Loucy (cell line): ENCODE measurements at regions not wholly inside any gene's neighbourhood (a gene's known extent, or its start where the extent isn't known, plus 50 kb on each side); places are given as distances from the start of the nearest gene placed in this dataset.

Experiments
- EZH2phosphoT487 ChIP-seq: fragments of 200-600 bp; IDR thresholded peaks from 2 replicates; pipeline ENCODE4 v1.6.1; 2018; ENCODE audit warnings: antibody characterized with exemption, mild to moderate bottlenecking, moderate library complexity, borderline replicate concordance
- TF ChIP-seq, protein P1 (sequence below): fragments of 200-600 bp; sonication (generic); conservative IDR thresholded peaks from 2 replicates; pipeline ENCODE4 v1.5.1; 2014; ENCODE audit warnings: mild to moderate bottlenecking, antibody characterized with exemption, low read length

DNA sequence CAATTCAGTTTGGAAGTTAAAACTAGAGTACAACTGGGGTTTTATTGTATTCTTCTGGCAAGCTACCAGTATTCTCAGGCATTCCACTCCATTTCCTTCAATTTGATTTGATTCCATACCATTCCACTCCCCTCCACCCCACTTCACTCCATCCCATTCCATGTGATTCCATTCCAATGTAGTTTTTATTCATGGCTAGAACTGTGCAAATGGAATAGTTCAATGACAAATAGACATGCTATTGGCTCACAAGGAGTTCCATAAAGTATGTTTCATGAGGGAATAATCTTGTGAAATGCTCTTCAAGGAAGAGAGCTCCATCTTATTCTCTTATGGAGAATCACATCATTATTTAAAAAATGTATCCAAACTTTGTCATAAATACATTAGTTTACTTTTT, 285.0 kb upstream of the BMP2 start:
- TF ChIP-seq, protein P1, sequence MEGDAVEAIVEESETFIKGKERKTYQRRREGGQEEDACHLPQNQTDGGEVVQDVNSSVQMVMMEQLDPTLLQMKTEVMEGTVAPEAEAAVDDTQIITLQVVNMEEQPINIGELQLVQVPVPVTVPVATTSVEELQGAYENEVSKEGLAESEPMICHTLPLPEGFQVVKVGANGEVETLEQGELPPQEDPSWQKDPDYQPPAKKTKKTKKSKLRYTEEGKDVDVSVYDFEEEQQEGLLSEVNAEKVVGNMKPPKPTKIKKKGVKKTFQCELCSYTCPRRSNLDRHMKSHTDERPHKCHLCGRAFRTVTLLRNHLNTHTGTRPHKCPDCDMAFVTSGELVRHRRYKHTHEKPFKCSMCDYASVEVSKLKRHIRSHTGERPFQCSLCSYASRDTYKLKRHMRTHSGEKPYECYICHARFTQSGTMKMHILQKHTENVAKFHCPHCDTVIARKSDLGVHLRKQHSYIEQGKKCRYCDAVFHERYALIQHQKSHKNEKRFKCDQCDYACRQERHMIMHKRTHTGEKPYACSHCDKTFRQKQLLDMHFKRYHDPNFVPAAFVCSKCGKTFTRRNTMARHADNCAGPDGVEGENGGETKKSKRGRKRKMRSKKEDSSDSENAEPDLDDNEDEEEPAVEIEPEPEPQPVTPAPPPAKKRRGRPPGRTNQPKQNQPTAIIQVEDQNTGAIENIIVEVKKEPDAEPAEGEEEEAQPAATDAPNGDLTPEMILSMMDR = no peak
- no peak for TF ChIP-seq EZH2phosphoT487
